ENCODE measurements at regions not wholly inside any gene's neighbourhood (a gene's known extent, or its start where the extent isn't known, plus 50 kb on each side); places are given as distances from the start of the nearest gene placed in this dataset.
A peak's percentile ranks its signal among the peaks of the same experiment; 100 is the strongest.

GRCh38 chr9:89710697-89711096, 105.9 kb downstream of the GADD45G start:
- ChIA-PET POLR2A (interaction anchor here (1.0 kb wide), 1 partner anchor 33 kb away, joined by 3 read pairs; no protein-coding TSS in a partner anchor), CTCF (interaction anchor here (0.6 to 1.3 kb wide), 4 partner anchors 15 to 193 kb away, joined by 3 to 4 read pairs (median 3); no protein-coding TSS in a partner anchor)
- H3K27me3 Mint-ChIP-seq (ENCODE audit: insufficient read depth, unreplicated experiment) = peaks cover 3% of the 10 kb centered on the region
- no peaks in the 10 kb centered on the region for H3K4me1 Mint-ChIP-seq (ENCODE audit: insufficient read depth, unreplicated experiment)
- intact Hi-C loops (cut with micrococcal nuclease) = no loop called here
- H3K9me3 Mint-ChIP-seq (ENCODE audit: unreplicated experiment) = no peaks in the 10 kb centered on the region
- no peak for DNase-seq (ENCODE audit: unreplicated experiment)
- no peak overlapping the region for H3K4me3 Mint-ChIP-seq (ENCODE audit: unreplicated experiment)
- no peak overlapping the region for H3K27ac Mint-ChIP-seq (ENCODE audit: low read depth, unreplicated experiment)
- BruUV-seq (replicated peaks) = no TSS peak
- no peaks in the 10 kb centered on the region for H3K36me3 Mint-ChIP-seq (ENCODE audit: insufficient read depth, unreplicated experiment)
- TF ChIP-seq, protein P1, sequence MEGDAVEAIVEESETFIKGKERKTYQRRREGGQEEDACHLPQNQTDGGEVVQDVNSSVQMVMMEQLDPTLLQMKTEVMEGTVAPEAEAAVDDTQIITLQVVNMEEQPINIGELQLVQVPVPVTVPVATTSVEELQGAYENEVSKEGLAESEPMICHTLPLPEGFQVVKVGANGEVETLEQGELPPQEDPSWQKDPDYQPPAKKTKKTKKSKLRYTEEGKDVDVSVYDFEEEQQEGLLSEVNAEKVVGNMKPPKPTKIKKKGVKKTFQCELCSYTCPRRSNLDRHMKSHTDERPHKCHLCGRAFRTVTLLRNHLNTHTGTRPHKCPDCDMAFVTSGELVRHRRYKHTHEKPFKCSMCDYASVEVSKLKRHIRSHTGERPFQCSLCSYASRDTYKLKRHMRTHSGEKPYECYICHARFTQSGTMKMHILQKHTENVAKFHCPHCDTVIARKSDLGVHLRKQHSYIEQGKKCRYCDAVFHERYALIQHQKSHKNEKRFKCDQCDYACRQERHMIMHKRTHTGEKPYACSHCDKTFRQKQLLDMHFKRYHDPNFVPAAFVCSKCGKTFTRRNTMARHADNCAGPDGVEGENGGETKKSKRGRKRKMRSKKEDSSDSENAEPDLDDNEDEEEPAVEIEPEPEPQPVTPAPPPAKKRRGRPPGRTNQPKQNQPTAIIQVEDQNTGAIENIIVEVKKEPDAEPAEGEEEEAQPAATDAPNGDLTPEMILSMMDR (IDR thresholded peaks at IDR 0.05; ENCODE audit: unreplicated experiment) = no peak

DNA sequence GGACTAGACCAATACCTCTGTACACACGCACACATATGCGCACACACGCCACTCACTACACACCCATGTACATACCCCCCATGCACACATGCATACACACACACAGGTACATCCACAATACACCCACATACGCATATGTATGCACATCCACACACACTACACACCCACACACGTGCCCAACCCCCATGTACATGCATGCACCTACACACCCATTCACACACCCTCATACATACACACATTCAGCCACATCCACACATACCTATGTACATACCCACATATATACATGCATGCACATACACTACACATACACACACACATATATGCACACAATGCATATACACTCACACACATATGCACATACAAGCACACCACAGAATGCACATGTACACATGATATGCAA, 107.1 kb downstream of the GADD45G start:
- ChIA-PET POLR2A (no interaction called here), CTCF (no interaction called here)
- no peaks in the 10 kb centered on the region for H3K4me1 Mint-ChIP-seq (ENCODE audit: insufficient read depth, unreplicated experiment)
- H3K27ac Mint-ChIP-seq (ENCODE audit: low read depth, unreplicated experiment) = no peak overlapping the region
- no peaks in the 10 kb centered on the region for H3K27me3 Mint-ChIP-seq (ENCODE audit: insufficient read depth, unreplicated experiment)
- intact Hi-C loops (cut with micrococcal nuclease) = no loop called here
- BruUV-seq (replicated peaks) = no TSS peak
- no peak overlapping the region for H3K4me3 Mint-ChIP-seq (ENCODE audit: unreplicated experiment)
- DNase-seq (ENCODE audit: unreplicated experiment) = no peak
- TF ChIP-seq, protein P1 (IDR thresholded peaks at IDR 0.05; ENCODE audit: unreplicated experiment) = no peak
- no peaks in the 10 kb centered on the region for H3K9me3 Mint-ChIP-seq (ENCODE audit: unreplicated experiment)
- H3K36me3 Mint-ChIP-seq (ENCODE audit: insufficient read depth, unreplicated experiment) = no peaks in the 10 kb centered on the region

GRCh38 chr9:89712283-89712682, 107.5 kb downstream of the GADD45G start:
- TF ChIP-seq, protein P1 (IDR thresholded peaks at IDR 0.05; ENCODE audit: unreplicated experiment) = no peak
- H3K27ac Mint-ChIP-seq (ENCODE audit: low read depth, unreplicated experiment) = no peak overlapping the region
- H3K4me1 Mint-ChIP-seq (ENCODE audit: insufficient read depth, unreplicated experiment) = no peaks in the 10 kb centered on the region
- ChIA-PET POLR2A (no interaction called here), CTCF (no interaction called here)
- intact Hi-C loops (cut with micrococcal nuclease) = no loop called here
- no peaks in the 10 kb centered on the region for H3K27me3 Mint-ChIP-seq (ENCODE audit: insufficient read depth, unreplicated experiment)
- no peak for DNase-seq (ENCODE audit: unreplicated experiment)
- H3K9me3 Mint-ChIP-seq (ENCODE audit: unreplicated experiment) = no peaks in the 10 kb centered on the region
- H3K36me3 Mint-ChIP-seq (ENCODE audit: insufficient read depth, unreplicated experiment) = no peaks in the 10 kb centered on the region
- H3K4me3 Mint-ChIP-seq (ENCODE audit: unreplicated experiment) = no peak overlapping the region
- no TSS peak for BruUV-seq (replicated peaks)

GRCh38 chr9:89714321-89714720, 109.5 kb downstream of the GADD45G start:
- ChIA-PET CTCF (interaction anchor here (0.7 kb wide), 1 partner anchor 10 kb away, joined by 3 read pairs; no protein-coding TSS in a partner anchor), POLR2A (interaction anchor here (0.6 kb wide), 1 partner anchor 42 kb away, joined by 3 read pairs; no protein-coding TSS in a partner anchor)
- intact Hi-C loops (cut with micrococcal nuclease) = no loop called here
- Mint-ChIP-seq H3K27me3 (ENCODE audit: insufficient read depth, unreplicated experiment) (no peaks in the 10 kb centered on the region), H3K36me3 (ENCODE audit: insufficient read depth, unreplicated experiment) (no peaks in the 10 kb centered on the region), H3K4me1 (ENCODE audit: insufficient read depth, unreplicated experiment) (no peaks in the 10 kb centered on the region), H3K27ac (ENCODE audit: low read depth, unreplicated experiment) (no peak overlapping the region), H3K9me3 (ENCODE audit: unreplicated experiment) (no peaks in the 10 kb centered on the region), H3K4me3 (ENCODE audit: unreplicated experiment) (no peak overlapping the region)
- DNase-seq (ENCODE audit: unreplicated experiment) = peak; percentile 44
- TF ChIP-seq, protein P1 (IDR thresholded peaks at IDR 0.05; ENCODE audit: unreplicated experiment) = no peak
- no TSS peak for BruUV-seq (replicated peaks)

Data from MCF 10A (cell line).